HEK293 (cell line): ENCODE measurements at regions not wholly inside any gene's neighbourhood (a gene's known extent, or its start where the extent isn't known, plus 50 kb on each side); places are given as distances from the start of the nearest gene placed in this dataset.

Experiments used
- CTCF ChIA-PET: fragments of 350-600 bp; formaldehyde crosslinking; extraction: SDS; loops from one replicate; lab custom pipeline; 2021; ENCODE audit warnings: antibody characterized with exemption; lab: Yijun Ruan, JAX
- POLR2A ChIA-PET: fragments of 300-600 bp; formaldehyde crosslinking; extraction: SDS; loops from one replicate; lab custom pipeline; 2020; ENCODE audit warnings: antibody characterized with exemption, inconsistent platforms; lab: Yijun Ruan, JAX
- H3K27ac ChIP-seq: fragments of 200-500 bp; sonication (Bioruptor generic); 2 replicates; pipeline ENCODE4 v1.5.1; 2014; ENCODE audit warnings: low read depth, low read length, control low read depth, inconsistent platforms; ENCODE audit errors: extremely low read depth
- H3K36me3 ChIP-seq, 2 experiments: fragments of 200-500 bp in 1 of 2; sonication (Bioruptor generic) in 1 of 2; 1 replicate in 1 of 2; 2 replicates in 1 of 2; pipeline ENCODE4 v1.5.1; 2014 to 2017; ENCODE audit warnings: inconsistent platforms in 2 of 2, low read length in 2 of 2; ENCODE audit not compliant: control insufficient read depth in 2 of 2, insufficient read depth in 1 of 2
- H3K4me1 ChIP-seq: fragments of 200-500 bp; sonication (Bioruptor generic); 2 replicates; pipeline ENCODE4 v1.5.1; 2014; ENCODE audit warnings: mild to moderate bottlenecking, low read length, inconsistent platforms; ENCODE audit not compliant: control insufficient read depth, insufficient read depth
- H3K4me3 ChIP-seq: 2 replicates; pipeline ENCODE4 v1.5.1; 2011; ENCODE audit warnings: low read depth, mild to moderate bottlenecking, control low read depth, low read length, moderate library complexity
- H3K9me3 ChIP-seq: fragments of 200-500 bp; sonication (Bioruptor generic); 2 replicates; pipeline ENCODE4 v1.5.1; 2014; ENCODE audit warnings: low read depth, low read length, inconsistent platforms; ENCODE audit not compliant: control insufficient read depth, insufficient read depth
- BCL11B ChIP-seq: fragments of 450-650 bp; formaldehyde crosslinking; IDR thresholded peaks from 2 replicates; pipeline ENCODE4 v1.5.1; 2016; ENCODE audit warnings: low read depth, missing biosample characterization, missing genetic modification characterization
- FEZF1 ChIP-seq: fragments of 450-650 bp; formaldehyde crosslinking; IDR thresholded peaks from 2 replicates; pipeline ENCODE4 v1.5.1; 2016; ENCODE audit warnings: missing biosample characterization, missing genetic modification characterization
- GLIS2 ChIP-seq: fragments of 450-650 bp; formaldehyde crosslinking; IDR thresholded peaks from 2 replicates; pipeline ENCODE4 v1.5.1; 2016; ENCODE audit warnings: missing biosample characterization, missing genetic modification characterization
- INSM2 ChIP-seq: fragments of 450-650 bp; formaldehyde crosslinking; IDR thresholded peaks from 2 replicates; pipeline ENCODE4 v1.5.1; 2016; ENCODE audit warnings: missing biosample characterization, missing genetic modification characterization
- MZF1 ChIP-seq: fragments of 450-650 bp; formaldehyde crosslinking; IDR thresholded peaks from 2 replicates; pipeline ENCODE4 v1.5.1; 2017; ENCODE audit warnings: missing biosample characterization, missing genetic modification characterization, borderline replicate concordance
- PRDM1 ChIP-seq: fragments of 450-650 bp; formaldehyde crosslinking; IDR thresholded peaks from 2 replicates; pipeline ENCODE4; 2016; ENCODE audit warnings: missing biosample characterization, missing genetic modification characterization
- PRDM10 ChIP-seq: fragments of 450-650 bp; formaldehyde crosslinking; IDR thresholded peaks from 2 replicates; pipeline ENCODE4 v1.5.1; 2016; ENCODE audit warnings: missing biosample characterization, missing genetic modification characterization
- TCF7L2 ChIP-seq: IDR thresholded peaks from 2 replicates; pipeline ENCODE4 v1.6.1; 2011; ENCODE audit warnings: low read depth, mild to moderate bottlenecking, inconsistent platforms, low read length, moderate library complexity, borderline replicate concordance
- YY2 ChIP-seq: fragments of 450-650 bp; formaldehyde crosslinking; IDR thresholded peaks from 2 replicates; pipeline ENCODE4 v1.5.1; 2016; ENCODE audit warnings: missing biosample characterization, missing genetic modification characterization
- ZIC2 ChIP-seq: fragments of 450-650 bp; formaldehyde crosslinking; IDR thresholded peaks from 2 replicates; pipeline ENCODE4 v1.5.1; 2016; ENCODE audit warnings: missing biosample characterization, missing genetic modification characterization
- ZNF10 ChIP-seq: fragments of 450-650 bp; formaldehyde crosslinking; IDR thresholded peaks from 2 replicates; pipeline ENCODE4 v1.5.1; 2017; ENCODE audit warnings: missing biosample characterization, missing genetic modification characterization
- ZNF132 ChIP-seq: fragments of 450-650 bp; formaldehyde crosslinking; IDR thresholded peaks from 2 replicates; pipeline ENCODE4 v1.5.1; 2017; ENCODE audit warnings: missing biosample characterization, missing genetic modification characterization, borderline replicate concordance
- ZNF146 ChIP-seq: fragments of 450-650 bp; formaldehyde crosslinking; IDR thresholded peaks from 2 replicates; pipeline ENCODE4 v1.5.1; 2016; ENCODE audit warnings: missing biosample characterization, missing genetic modification characterization
- ZNF19 ChIP-seq: fragments of 450-650 bp; formaldehyde crosslinking; IDR thresholded peaks from 2 replicates; pipeline ENCODE4; 2016; ENCODE audit warnings: missing biosample characterization, missing genetic modification characterization, low read depth
- ZNF2 ChIP-seq: fragments of 450-650 bp; formaldehyde crosslinking; IDR thresholded peaks from 2 replicates; pipeline ENCODE4 v1.5.1; 2016; ENCODE audit warnings: missing biosample characterization, missing genetic modification characterization
- ZNF211 ChIP-seq: fragments of 450-650 bp; formaldehyde crosslinking; IDR thresholded peaks from 2 replicates; pipeline ENCODE4 v1.5.1; 2016; ENCODE audit warnings: low read depth, missing biosample characterization, missing genetic modification characterization
- ZNF214 ChIP-seq: fragments of 450-650 bp; formaldehyde crosslinking; IDR thresholded peaks from 2 replicates; pipeline ENCODE4 v1.5.1; 2017; ENCODE audit warnings: missing biosample characterization, mild to moderate bottlenecking, missing genetic modification characterization, borderline replicate concordance
- ZNF239 ChIP-seq: fragments of 450-650 bp; formaldehyde crosslinking; IDR thresholded peaks from 2 replicates; pipeline ENCODE4 v1.5.1; 2016; ENCODE audit warnings: missing biosample characterization, missing genetic modification characterization
- ZNF324 ChIP-seq: fragments of 450-650 bp; formaldehyde crosslinking; IDR thresholded peaks from 2 replicates; pipeline ENCODE4 v1.5.1; 2016; ENCODE audit warnings: missing biosample characterization, missing genetic modification characterization
- ZNF398 ChIP-seq: fragments of 450-650 bp; formaldehyde crosslinking; IDR thresholded peaks from 2 replicates; pipeline ENCODE4 v1.5.1; 2017; ENCODE audit warnings: missing biosample characterization, missing genetic modification characterization
- ZNF404 ChIP-seq: fragments of 450-650 bp; formaldehyde crosslinking; IDR thresholded peaks from 2 replicates; pipeline ENCODE4 v1.5.1; 2017; ENCODE audit warnings: missing biosample characterization, missing genetic modification characterization
- ZNF423 ChIP-seq: fragments of 450-650 bp; formaldehyde crosslinking; IDR thresholded peaks from 2 replicates; pipeline ENCODE4 v1.5.1; 2016; ENCODE audit warnings: missing biosample characterization, missing genetic modification characterization
- ZNF501 ChIP-seq: fragments of 450-650 bp; formaldehyde crosslinking; IDR thresholded peaks from 2 replicates; pipeline ENCODE4 v1.5.1; 2016; ENCODE audit warnings: missing biosample characterization, missing genetic modification characterization
- ZNF530 ChIP-seq: fragments of 450-650 bp; formaldehyde crosslinking; IDR thresholded peaks from 2 replicates; pipeline ENCODE4 v1.5.1; 2016; ENCODE audit warnings: low read depth, missing biosample characterization, missing genetic modification characterization
- ZNF596 ChIP-seq: fragments of 450-650 bp; IDR thresholded peaks from 2 replicates; pipeline ENCODE4 v1.5.0; 2018; ENCODE audit warnings: missing biosample characterization, mild to moderate bottlenecking, missing genetic modification characterization, moderate library complexity
- ZNF600 ChIP-seq: fragments of 450-650 bp; formaldehyde crosslinking; IDR thresholded peaks from 2 replicates; pipeline ENCODE4 v1.5.1; 2016; ENCODE audit warnings: missing biosample characterization, missing genetic modification characterization
- ZNF747 ChIP-seq: fragments of 450-650 bp; formaldehyde crosslinking; IDR thresholded peaks from 2 replicates; pipeline ENCODE4 v1.5.1; 2016; ENCODE audit warnings: missing biosample characterization, missing genetic modification characterization
- ZNF777 ChIP-seq: fragments of 450-650 bp; formaldehyde crosslinking; IDR thresholded peaks from 2 replicates; pipeline ENCODE4 v1.5.1; 2017; ENCODE audit warnings: missing biosample characterization, missing genetic modification characterization, borderline replicate concordance

GRCh38 chr5:175328687-175329086 is 115.3 kb downstream of the DRD1 start:
- H3K9me3 ChIP-seq: no peaks in the 10 kb centered on the region
- no peak overlapping the region for H3K27ac ChIP-seq
- H3K4me3 ChIP-seq: no peak overlapping the region
- no peaks in the 10 kb centered on the region for H3K4me1 ChIP-seq
- ChIA-PET CTCF (no interaction called here), POLR2A (no interaction called here)
- TF ChIP-seq INSM2 (tag by site-specific recombination): no peak
- peak; percentile 98 for TF ChIP-seq PRDM1 (tag by site-specific recombination)
- H3K36me3 ChIP-seq: no peaks in the 10 kb centered on the region

GRCh38 chr5:175328176-175328575 is 115.8 kb downstream of the DRD1 start:
- H3K36me3 ChIP-seq: no peaks in the 10 kb centered on the region
- CTCF ChIA-PET: no interaction called here
- no peak overlapping the region for H3K4me3 ChIP-seq
- POLR2A ChIA-PET: no interaction called here
- H3K4me1 ChIP-seq: no peaks in the 10 kb centered on the region
- H3K27ac ChIP-seq: no peak overlapping the region
- H3K9me3 ChIP-seq: no peaks in the 10 kb centered on the region
- TF ChIP-seq ZNF214 (tag by site-specific recombination) (no peak), ZNF596 (no peak), ZNF132 (tag by site-specific recombination) (no peak), ZNF19 (tag by site-specific recombination) (no peak), ZNF777 (tag by site-specific recombination) (no peak), ZNF423 (tag by site-specific recombination) (no peak), BCL11B (tag by site-specific recombination) (no peak), ZNF600 (no peak), ZNF404 (tag by site-specific recombination) (no peak), ZNF747 (tag by site-specific recombination) (no peak), YY2 (tag by site-specific recombination) (no peak), ZNF501 (no peak), ZNF146 (tag by site-specific recombination) (no peak), ZNF398 (tag by site-specific recombination) (no peak), ZNF2 (no peak), TCF7L2 (no peak), ZNF324 (tag by site-specific recombination) (no peak), GLIS2 (tag by site-specific recombination) (no peak)

GRCh38 chr5:175325681-175326080 is 118.3 kb downstream of the DRD1 start:
- ChIA-PET POLR2A (interaction anchor here (0.9 kb wide), 1 partner anchor 38 kb away, joined by 3 read pairs; no protein-coding TSS in a partner anchor), CTCF (interaction anchor here (0.8 to 1.6 kb wide), 2 partner anchors 14 to 135 kb away, joined by 3 read pairs; no protein-coding TSS in a partner anchor)
- Histone ChIP-seq H3K27ac (no peak overlapping the region), H3K4me1 (no peaks in the 10 kb centered on the region), H3K36me3 (no peaks in the 10 kb centered on the region), H3K9me3 (no peaks in the 10 kb centered on the region), H3K4me3 (no peak overlapping the region)
- no peak for TF ChIP-seq ZNF530 (tag by site-specific recombination)
- TF ChIP-seq PRDM10: no peak
- TF ChIP-seq ZIC2: no peak
- TF ChIP-seq ZNF10 (tag by site-specific recombination): no peak
- TF ChIP-seq FEZF1 (tag by site-specific recombination): no peak
- no peak for TF ChIP-seq ZNF239 (tag by site-specific recombination)
- TF ChIP-seq ZNF211 (tag by site-specific recombination): no peak
- TF ChIP-seq MZF1 (tag by site-specific recombination): no peak
